Mesenchymal stem cell (in vitro differentiated cells and primary cell): ENCODE measurements at regions not wholly inside any gene's neighbourhood (a gene's known extent, or its start where the extent isn't known, plus 50 kb on each side); places are given as distances from the start of the nearest gene placed in this dataset.

ENCODE experiments used
- DNase-seq: peaks from one replicate; pipeline ENCODE4 v3.0.0-alpha.2; 2013
- H2AFZ ChIP-seq: one replicate; pipeline ENCODE4 v1.6.1; 2013; ENCODE audit warnings: low read depth, mild to moderate bottlenecking, control low read depth, inconsistent platforms, low read length, moderate library complexity
- H2AK5ac ChIP-seq: 2 replicates; pipeline ENCODE4 v1.6.1; 2013; ENCODE audit warnings: low read length, moderate library complexity, mild to moderate bottlenecking, inconsistent platforms; ENCODE audit not compliant: severe bottlenecking
- H2BK120ac ChIP-seq: one replicate; pipeline ENCODE4 v1.6.1; 2013; ENCODE audit warnings: low read depth, mild to moderate bottlenecking, inconsistent platforms, low read length, moderate library complexity
- H2BK12ac ChIP-seq, 2 experiments: one replicate each; pipeline ENCODE4 v1.6.1; 2013; ENCODE audit warnings: inconsistent platforms in 2 of 2, low read length in 2 of 2, mild to moderate bottlenecking in 2 of 2, moderate library complexity in 2 of 2, control low read depth in 1 of 2
- H2BK15ac ChIP-seq: one replicate; pipeline ENCODE4 v1.6.1; 2013; ENCODE audit warnings: mild to moderate bottlenecking, low read depth, inconsistent platforms; ENCODE audit not compliant: poor library complexity, severe bottlenecking
- H2BK5ac ChIP-seq: 2 replicates; pipeline ENCODE4 v1.6.1; 2013; ENCODE audit warnings: low read depth, mild to moderate bottlenecking, low read length, control low read depth, inconsistent platforms; ENCODE audit not compliant: poor library complexity, severe bottlenecking
- H3K14ac ChIP-seq, 2 experiments: one replicate each; pipeline ENCODE4 v1.6.1; 2013; ENCODE audit warnings: inconsistent platforms in 2 of 2, low read length in 2 of 2, control low read depth in 1 of 2, mild to moderate bottlenecking in 1 of 2, moderate library complexity in 1 of 2
- H3K18ac ChIP-seq, 2 experiments: one replicate each; pipeline ENCODE4 v1.6.1; 2013; ENCODE audit warnings: inconsistent platforms in 2 of 2, low read length in 2 of 2, control low read depth in 1 of 2, low read depth in 1 of 2, mild to moderate bottlenecking in 1 of 2
- H3K23ac ChIP-seq, 2 experiments: one replicate each; pipeline ENCODE4 v1.6.1; 2013; ENCODE audit warnings: inconsistent platforms in 2 of 2, low read length in 2 of 2, mild to moderate bottlenecking in 2 of 2, moderate library complexity in 2 of 2, control low read depth in 1 of 2
- H3K27ac ChIP-seq: 2 replicates; pipeline ENCODE4 v1.5.1; 2013; ENCODE audit warnings: mild to moderate bottlenecking, moderate library complexity, low read length, control low read depth, inconsistent platforms; ENCODE audit not compliant: poor library complexity, severe bottlenecking
- H3K27me3 ChIP-seq, 2 experiments: 2 replicates each; pipeline versions ENCODE4 v1.6.1 to v1.7.0; 2013; ENCODE audit warnings: low read length in 2 of 2, mild to moderate bottlenecking in 2 of 2, moderate library complexity in 2 of 2, control low read depth in 1 of 2, inconsistent platforms in 1 of 2; ENCODE audit not compliant: control insufficient read depth in 1 of 2, insufficient read depth in 1 of 2
- H3K36me3 ChIP-seq, 2 experiments: 2 replicates each; pipeline versions ENCODE4 v1.6.1 to v1.7.0; 2013; ENCODE audit warnings: low read length in 2 of 2, control low read depth in 1 of 2, inconsistent platforms in 1 of 2, low read depth in 1 of 2, mild to moderate bottlenecking in 1 of 2; ENCODE audit not compliant: insufficient read depth in 2 of 2, control insufficient read depth in 1 of 2
- H3K4ac ChIP-seq, 2 experiments: one replicate each; pipeline ENCODE4 v1.6.1; 2013; ENCODE audit warnings: inconsistent platforms in 2 of 2, low read length in 2 of 2, mild to moderate bottlenecking in 2 of 2, moderate library complexity in 2 of 2, control low read depth in 1 of 2, low read depth in 1 of 2
- H3K4me1 ChIP-seq: 2 replicates; pipeline ENCODE4 v1.6.1; 2013; ENCODE audit warnings: low read depth, low read length, control low read depth; ENCODE audit not compliant: control insufficient read depth, insufficient read depth
- H3K4me2 ChIP-seq: 2 replicates; pipeline ENCODE4 v1.6.1; 2013; ENCODE audit warnings: low read length, mild to moderate bottlenecking, inconsistent platforms; ENCODE audit not compliant: poor library complexity, severe bottlenecking
- H3K4me3 ChIP-seq, 2 experiments: 2 replicates each; pipeline versions ENCODE4 v1.5.1 to v1.7.0; 2013; ENCODE audit warnings: low read length in 2 of 2, mild to moderate bottlenecking in 2 of 2, control low read depth in 1 of 2, low read depth in 1 of 2; ENCODE audit not compliant: insufficient read depth in 1 of 2
- H3K79me1 ChIP-seq: replicated peaks from 2 replicates; pipeline ENCODE4 v1.6.1; 2013; ENCODE audit warnings: mild to moderate bottlenecking, control low read depth, low read length, inconsistent platforms; ENCODE audit not compliant: poor library complexity, severe bottlenecking
- H3K9ac ChIP-seq: 2 replicates; pipeline ENCODE4 v1.7.0; 2013; ENCODE audit warnings: mild to moderate bottlenecking, low read length, moderate library complexity
- H3K9me3 ChIP-seq: 2 replicates; pipeline ENCODE4 v1.7.0; 2013; ENCODE audit warnings: mild to moderate bottlenecking, low read length; ENCODE audit not compliant: control insufficient read depth
- H4K8ac ChIP-seq: one replicate; pipeline ENCODE4 v1.6.1; 2013; ENCODE audit warnings: inconsistent platforms, mild to moderate bottlenecking, low read length, moderate library complexity
- H4K91ac ChIP-seq: one replicate; pipeline ENCODE4 v1.6.1; 2013; ENCODE audit warnings: mild to moderate bottlenecking, low read length, inconsistent platforms
- WGBS: methylation state at CpG from one replicate; pipeline ENCODE4 v1.1.7; 2013; ENCODE audit warnings: mixed read lengths; 5-methylcytosine and 5-hydroxymethylcytosine counted together

- Histone ChIP-seq H2BK120ac (no peak overlapping the region), H3K14ac (no peak overlapping the region), H3K27me3 (peaks cover 5 to 47% of the 10 kb centered on the region in 2 experiments), H4K8ac (peak overlapping the region; percentile 49), H2BK5ac (no peak overlapping the region), H3K27ac (no peak overlapping the region), H3K4me3 (no peak overlapping the region), H2BK12ac (no peak overlapping the region), H3K9me3 (no peaks in the 10 kb centered on the region), H2AFZ (no peak overlapping the region), H3K18ac (no peak overlapping the region), H3K9ac (no peak overlapping the region), H3K4me2 (no peak overlapping the region), H3K4me1 (no peaks in the 10 kb centered on the region), H3K36me3 (no peaks in the 10 kb centered on the region), H4K91ac (no peak overlapping the region), H3K79me1 (no peaks in the 10 kb centered on the region), H2BK15ac (no peak overlapping the region), H3K23ac (no peak overlapping the region), H3K4ac (no peak overlapping the region), H2AK5ac (no peak overlapping the region)
- 83% methylated on average over 21 of the region's 22 CpGs for WGBS
- no peak for DNase-seq
Observed at GRCh38 chr15:101562428-101563059, 73.0 kb upstream of the PCSK6 start.

GRCh38 chr15:101561584-101561906, 72.0 kb upstream of the PCSK6 start:
- no peak overlapping the region for H3K4me2 ChIP-seq
- no peak overlapping the region for H2BK5ac ChIP-seq
- no peak overlapping the region for H2AFZ ChIP-seq
- no peaks in the 10 kb centered on the region for H3K9me3 ChIP-seq
- peaks cover 5 to 49% of the 10 kb centered on the region in 2 experiments for H3K27me3 ChIP-seq
- no peak overlapping the region for H4K8ac ChIP-seq
- no peak overlapping the region for H2AK5ac ChIP-seq
- no peak overlapping the region for H3K9ac ChIP-seq
- no peak overlapping the region for H2BK120ac ChIP-seq
- H3K14ac ChIP-seq, result no peak overlapping the region
- no peak for DNase-seq
- no peak overlapping the region for H3K18ac ChIP-seq
- H2BK12ac ChIP-seq, result no peak overlapping the region
- no peaks in the 10 kb centered on the region for H3K79me1 ChIP-seq
- no peaks in the 10 kb centered on the region for H3K4me1 ChIP-seq
- H3K36me3 ChIP-seq, result no peaks in the 10 kb centered on the region
- H3K27ac ChIP-seq, result no peak overlapping the region
- H3K4me3 ChIP-seq, result no peak overlapping the region
- no peak overlapping the region for H3K23ac ChIP-seq
- WGBS, result 87% methylated on average over 15 of the region's 15 CpGs
- H3K4ac ChIP-seq, result no peak overlapping the region
- no peak overlapping the region for H2BK15ac ChIP-seq
- H4K91ac ChIP-seq, result no peak overlapping the region

- 81% methylated on average over 11 of the region's 11 CpGs for WGBS
- Histone ChIP-seq H3K4ac (no peak overlapping the region), H2AFZ (no peak overlapping the region), H3K23ac (no peak overlapping the region), H3K4me1 (no peaks in the 10 kb centered on the region), H3K4me3 (no peak overlapping the region), H2BK15ac (peak overlapping the region; percentile 30), H3K27me3 (peaks cover 5 to 55% of the 10 kb centered on the region in 2 experiments), H4K8ac (peak overlapping the region; percentile 14), H2BK12ac (no peak overlapping the region), H3K36me3 (no peaks in the 10 kb centered on the region), H2BK5ac (no peak overlapping the region), H3K18ac (no peak overlapping the region), H4K91ac (no peak overlapping the region), H2BK120ac (no peak overlapping the region), H3K27ac (no peak overlapping the region), H3K9ac (no peak overlapping the region), H3K4me2 (no peak overlapping the region), H3K79me1 (no peaks in the 10 kb centered on the region), H3K14ac (peak overlapping the region in 1 of 2 experiments; percentile 22), H2AK5ac (no peak overlapping the region), H3K9me3 (no peaks in the 10 kb centered on the region)
- DNase-seq, result no peak
Observed at GRCh38 chr15:101560722-101561583, 71.4 kb upstream of the PCSK6 start.

GRCh38 chr15:101559952-101560351, 70.4 kb upstream of the PCSK6 start:
- no peak for DNase-seq
- no peak overlapping the region for H3K23ac ChIP-seq
- H3K4me3 ChIP-seq, result no peak overlapping the region
- no peak overlapping the region for H3K9ac ChIP-seq
- H2BK12ac ChIP-seq, result no peak overlapping the region
- H3K27me3 ChIP-seq, result peaks cover 5 to 50% of the 10 kb centered on the region in 2 experiments
- no peak overlapping the region for H4K91ac ChIP-seq
- H3K18ac ChIP-seq, result no peak overlapping the region
- no peak overlapping the region for H3K14ac ChIP-seq
- no peak overlapping the region for H2AK5ac ChIP-seq
- no peak overlapping the region for H2BK15ac ChIP-seq
- H3K4me1 ChIP-seq, result no peaks in the 10 kb centered on the region
- H3K79me1 ChIP-seq, result no peaks in the 10 kb centered on the region
- H3K4ac ChIP-seq, result no peak overlapping the region
- H3K27ac ChIP-seq, result no peak overlapping the region
- H2AFZ ChIP-seq, result no peak overlapping the region
- no peak overlapping the region for H3K4me2 ChIP-seq
- H3K9me3 ChIP-seq, result no peaks in the 10 kb centered on the region
- no peak overlapping the region for H2BK120ac ChIP-seq
- no peak overlapping the region for H4K8ac ChIP-seq
- H2BK5ac ChIP-seq, result no peak overlapping the region
- 93% methylated on average over 4 of the region's 6 CpGs for WGBS
- no peaks in the 10 kb centered on the region for H3K36me3 ChIP-seq
